Keratinocyte (primary cell): ENCODE measurements at regions not wholly inside any gene's neighbourhood (a gene's known extent, or its start where the extent isn't known, plus 50 kb on each side); places are given as distances from the start of the nearest gene placed in this dataset.

Experiments used
- CTCF ChIP-seq, 3 experiments: IDR thresholded peaks in 1 of 3; conservative IDR thresholded peaks in 1 of 3; optimal IDR thresholded peaks in 1 of 3; 2 replicates in 2 of 3; 3 replicates in 1 of 3; pipeline versions ENCODE3 to v1.5.1; 2011; ENCODE audit warnings: low read length in 3 of 3, mild to moderate bottlenecking in 3 of 3, moderate library complexity in 2 of 3, control low read depth in 1 of 3, inconsistent platforms in 1 of 3; ENCODE audit not compliant: insufficient read depth in 2 of 3; ENCODE audit errors: extremely low read depth in 1 of 3
- EZH2 ChIP-seq: IDR thresholded peaks from one replicate; pipeline ENCODE4 v1.6.1; 2012; ENCODE audit warnings: inconsistent platforms, mild to moderate bottlenecking, low read length, moderate library complexity

GRCh38 chr4:20341134-20341738 lies 89.5 kb downstream of the SLIT2 start:
- no peak for TF ChIP-seq CTCF (optimal IDR thresholded peaks at IDR 0.05 in 1 of 3, IDR thresholded peaks at IDR 0.05 in 1 of 3, conservative IDR thresholded peaks at IDR 0.05 in 1 of 3; ENCODE audit: extremely low read depth in 1 of 3, insufficient read depth in 2 of 3, low read length in 3 of 3)
- TF ChIP-seq EZH2 = no peak
